ENCODE measurements at regions not wholly inside any gene's neighbourhood (a gene's known extent, or its start where the extent isn't known, plus 50 kb on each side); places are given as distances from the start of the nearest gene placed in this dataset.

DNA sequence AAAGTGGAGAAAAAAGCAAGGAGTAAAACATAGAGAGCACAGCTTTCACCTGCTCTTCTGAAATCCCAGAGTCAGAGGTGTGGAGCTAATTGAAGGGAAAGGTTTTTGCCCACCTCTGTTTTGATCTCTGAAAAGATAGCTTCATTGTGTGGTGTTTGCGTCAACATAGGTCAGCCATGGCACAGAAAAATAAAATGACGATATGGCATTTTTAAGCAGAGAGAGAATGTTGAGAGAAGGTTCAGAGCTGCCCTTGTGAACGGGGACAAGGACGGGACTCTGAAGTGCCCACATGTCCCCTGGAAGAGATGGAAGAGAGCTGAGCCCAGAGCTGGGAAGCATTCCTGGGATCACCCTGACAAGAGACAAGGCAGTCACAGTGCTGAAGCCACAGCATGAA lies 249.4 kb upstream of the PLSCR5 start:
- Histone ChIP-seq H3K4me3 (ENCODE audit: low read length) (no peak overlapping the region), H3K9me2 (replicated peaks; ENCODE audit: control insufficient read depth, low read length) (no peaks in the 10 kb centered on the region; the same call in 1 of the 2 replicates), H4K20me1 (ENCODE audit: control insufficient read depth, insufficient read depth, low read depth, low read length) (no peaks in the 10 kb centered on the region), H3K36me3 (ENCODE audit: control insufficient read depth, low read length) (no peaks in the 10 kb centered on the region), H3K27ac (ENCODE audit: low read depth, low read length) (no peak overlapping the region), H3K79me2 (ENCODE audit: control insufficient read depth, low read length) (no peaks in the 10 kb centered on the region), H3K4me1 (ENCODE audit: control insufficient read depth, low read length) (no peaks in the 10 kb centered on the region), H3K4me2 (ENCODE audit: low read length) (no peak overlapping the region), H3F3A (ENCODE audit: control insufficient read depth, insufficient read depth) (no peaks in the 10 kb centered on the region), H3K9me3 (ENCODE audit: control insufficient read depth, insufficient read depth, low read length) (no peaks in the 10 kb centered on the region), H3K27me3 (ENCODE audit: control insufficient read depth, low read length) (no peaks in the 10 kb centered on the region)
- no peak for TF ChIP-seq EZH2phosphoT487 (IDR thresholded peaks at IDR 0.05; ENCODE audit: borderline replicate concordance, low read length)
- TF ChIP-seq, protein P1, sequence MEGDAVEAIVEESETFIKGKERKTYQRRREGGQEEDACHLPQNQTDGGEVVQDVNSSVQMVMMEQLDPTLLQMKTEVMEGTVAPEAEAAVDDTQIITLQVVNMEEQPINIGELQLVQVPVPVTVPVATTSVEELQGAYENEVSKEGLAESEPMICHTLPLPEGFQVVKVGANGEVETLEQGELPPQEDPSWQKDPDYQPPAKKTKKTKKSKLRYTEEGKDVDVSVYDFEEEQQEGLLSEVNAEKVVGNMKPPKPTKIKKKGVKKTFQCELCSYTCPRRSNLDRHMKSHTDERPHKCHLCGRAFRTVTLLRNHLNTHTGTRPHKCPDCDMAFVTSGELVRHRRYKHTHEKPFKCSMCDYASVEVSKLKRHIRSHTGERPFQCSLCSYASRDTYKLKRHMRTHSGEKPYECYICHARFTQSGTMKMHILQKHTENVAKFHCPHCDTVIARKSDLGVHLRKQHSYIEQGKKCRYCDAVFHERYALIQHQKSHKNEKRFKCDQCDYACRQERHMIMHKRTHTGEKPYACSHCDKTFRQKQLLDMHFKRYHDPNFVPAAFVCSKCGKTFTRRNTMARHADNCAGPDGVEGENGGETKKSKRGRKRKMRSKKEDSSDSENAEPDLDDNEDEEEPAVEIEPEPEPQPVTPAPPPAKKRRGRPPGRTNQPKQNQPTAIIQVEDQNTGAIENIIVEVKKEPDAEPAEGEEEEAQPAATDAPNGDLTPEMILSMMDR (IDR thresholded peaks at IDR 0.05; ENCODE audit: low read depth, low read length, poor library complexity, severe bottlenecking), result no peak

DNA sequence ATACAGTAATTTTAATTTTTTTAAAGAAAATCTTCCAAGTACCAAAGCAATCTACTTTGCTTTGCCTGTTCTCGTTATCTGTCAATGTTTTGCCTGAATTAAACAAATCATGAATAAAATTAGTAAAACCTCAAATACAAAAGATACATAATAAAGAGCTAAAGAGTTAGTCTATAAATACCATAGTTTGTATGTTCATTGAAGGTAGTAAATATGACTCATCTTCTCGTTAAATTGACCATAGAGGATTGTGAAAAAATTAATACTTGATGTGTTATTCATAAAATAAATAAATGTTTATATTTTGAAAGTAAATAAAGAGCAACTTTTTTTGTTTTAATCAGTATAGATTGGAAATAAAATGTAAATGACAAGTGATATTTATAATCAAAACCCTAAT lies 246.5 kb upstream of the PLSCR5 start:
- Histone ChIP-seq H3F3A (ENCODE audit: control insufficient read depth, insufficient read depth) (no peaks in the 10 kb centered on the region), H3K4me2 (ENCODE audit: low read length) (no peak overlapping the region), H3K9me3 (ENCODE audit: control insufficient read depth, insufficient read depth, low read length) (no peaks in the 10 kb centered on the region), H3K4me3 (ENCODE audit: low read length) (no peak overlapping the region), H3K79me2 (ENCODE audit: control insufficient read depth, low read length) (no peaks in the 10 kb centered on the region), H4K20me1 (ENCODE audit: control insufficient read depth, insufficient read depth, low read depth, low read length) (no peaks in the 10 kb centered on the region), H3K27ac (ENCODE audit: low read depth, low read length) (no peak overlapping the region), H3K36me3 (ENCODE audit: control insufficient read depth, low read length) (no peaks in the 10 kb centered on the region), H3K27me3 (ENCODE audit: control insufficient read depth, low read length) (no peaks in the 10 kb centered on the region), H3K9me2 (replicated peaks; ENCODE audit: control insufficient read depth, low read length) (no peaks in the 10 kb centered on the region; the same call in 1 of the 2 replicates), H3K4me1 (ENCODE audit: control insufficient read depth, low read length) (no peaks in the 10 kb centered on the region)
- TF ChIP-seq EZH2phosphoT487 (IDR thresholded peaks at IDR 0.05; ENCODE audit: borderline replicate concordance, low read length), result no peak
- TF ChIP-seq, protein P1 (IDR thresholded peaks at IDR 0.05; ENCODE audit: low read depth, low read length, poor library complexity, severe bottlenecking), result no peak

DNA sequence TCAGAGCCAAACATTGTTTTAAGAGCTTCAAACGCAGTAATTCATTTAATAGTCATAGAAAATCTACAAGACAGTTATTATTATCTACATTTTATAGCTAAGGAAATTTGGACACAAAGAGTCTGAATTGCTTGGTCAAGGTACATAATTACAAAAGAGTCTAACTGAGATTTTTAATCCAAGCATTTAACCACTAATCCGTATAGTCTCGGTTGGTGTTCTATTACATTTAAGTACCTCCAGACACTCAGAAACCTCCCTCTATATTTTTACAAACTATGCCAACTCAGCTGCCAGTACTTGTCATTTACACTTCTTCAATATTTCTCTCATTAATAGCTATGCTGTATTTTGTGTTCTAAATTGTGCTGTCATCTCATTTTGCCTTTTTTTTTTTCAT lies 240.2 kb upstream of the PLSCR5 start:
- Histone ChIP-seq H3K9me3 (ENCODE audit: control insufficient read depth, insufficient read depth, low read length) (no peaks in the 10 kb centered on the region), H3K36me3 (ENCODE audit: control insufficient read depth, low read length) (no peaks in the 10 kb centered on the region), H3K27ac (ENCODE audit: low read depth, low read length) (no peak overlapping the region), H3K4me3 (ENCODE audit: low read length) (no peak overlapping the region), H3K9me2 (replicated peaks; ENCODE audit: control insufficient read depth, low read length) (no peaks in the 10 kb centered on the region), H3K79me2 (ENCODE audit: control insufficient read depth, low read length) (no peaks in the 10 kb centered on the region), H3F3A (ENCODE audit: control insufficient read depth, insufficient read depth) (no peaks in the 10 kb centered on the region), H4K20me1 (ENCODE audit: control insufficient read depth, insufficient read depth, low read depth, low read length) (no peaks in the 10 kb centered on the region), H3K4me1 (ENCODE audit: control insufficient read depth, low read length) (no peaks in the 10 kb centered on the region), H3K4me2 (ENCODE audit: low read length) (no peak overlapping the region), H3K27me3 (ENCODE audit: control insufficient read depth, low read length) (no peaks in the 10 kb centered on the region)
- TF ChIP-seq, protein P1 (IDR thresholded peaks at IDR 0.05; ENCODE audit: low read depth, low read length, poor library complexity, severe bottlenecking), result no peak
- no peak for TF ChIP-seq EZH2phosphoT487 (IDR thresholded peaks at IDR 0.05; ENCODE audit: borderline replicate concordance, low read length)

DNA sequence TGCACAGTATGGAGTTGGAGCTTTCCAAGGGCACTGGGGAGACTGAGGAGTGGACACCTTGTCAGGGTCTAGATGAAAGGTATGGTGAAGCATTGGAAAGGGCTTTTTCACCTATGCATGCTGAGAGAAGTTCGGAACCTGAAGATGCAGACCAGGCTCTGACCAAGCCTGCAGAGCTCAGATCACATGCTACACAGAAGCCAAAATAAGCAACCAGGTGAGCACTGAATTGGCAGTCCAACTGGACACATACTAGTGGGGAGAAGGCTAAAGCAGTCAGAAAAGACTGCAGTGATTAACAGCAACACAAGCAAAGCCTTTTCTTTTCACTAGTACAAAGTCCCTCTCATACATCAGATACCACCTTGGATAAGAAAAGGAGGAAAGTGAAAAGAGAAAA lies 238.3 kb upstream of the PLSCR5 start:
- no peak for TF ChIP-seq EZH2phosphoT487 (IDR thresholded peaks at IDR 0.05; ENCODE audit: borderline replicate concordance, low read length)
- TF ChIP-seq, protein P1 (IDR thresholded peaks at IDR 0.05; ENCODE audit: low read depth, low read length, poor library complexity, severe bottlenecking), result no peak

More for the DNA sequence above, 238.3 kb upstream of the PLSCR5 start:
- Histone ChIP-seq H3K4me1 (ENCODE audit: control insufficient read depth, low read length) (no peaks in the 10 kb centered on the region), H3F3A (ENCODE audit: control insufficient read depth, insufficient read depth) (no peaks in the 10 kb centered on the region), H3K79me2 (ENCODE audit: control insufficient read depth, low read length) (no peaks in the 10 kb centered on the region), H3K9me2 (replicated peaks; ENCODE audit: control insufficient read depth, low read length) (no peaks in the 10 kb centered on the region), H3K27me3 (ENCODE audit: control insufficient read depth, low read length) (no peaks in the 10 kb centered on the region), H3K4me2 (ENCODE audit: low read length) (no peak overlapping the region), H3K4me3 (ENCODE audit: low read length) (no peak overlapping the region), H3K36me3 (ENCODE audit: control insufficient read depth, low read length) (no peaks in the 10 kb centered on the region), H3K27ac (ENCODE audit: low read depth, low read length) (no peak overlapping the region), H3K9me3 (ENCODE audit: control insufficient read depth, insufficient read depth, low read length) (no peaks in the 10 kb centered on the region), H4K20me1 (ENCODE audit: control insufficient read depth, insufficient read depth, low read depth, low read length) (no peaks in the 10 kb centered on the region)

Measured in DOHH2 (cell line).